ENCODE measurements at regions not wholly inside any gene's neighbourhood (a gene's known extent, or its start where the extent isn't known, plus 50 kb on each side); places are given as distances from the start of the nearest gene placed in this dataset.

- Histone ChIP-seq H3K36me3 (no peaks in the 10 kb centered on the region), H3K4me3 (no peak overlapping the region), H3K9me3 (no peaks in the 10 kb centered on the region), H3K27me3 (no peaks in the 10 kb centered on the region), H3K27ac (no peak overlapping the region), H3K4me1 (no peaks in the 10 kb centered on the region)
- DNase-seq = no peak
- TF ChIP-seq EP300 (IDR thresholded peaks at IDR 0.05) (no peak), POLR2AphosphoS5 (IDR thresholded peaks at IDR 0.05) (no peak), POLR2A (IDR thresholded peaks at IDR 0.05) (no peak), CTCF (IDR thresholded peaks at IDR 0.05) (no peak)
- no peak for ATAC-seq (ENCODE audit: low FRiP score in 2 of 2)
Observed at GRCh38 chr3:109882144-109882543, 544.8 kb upstream of the DPPA4 start.

GRCh38 chr3:109887293-109887692 lies 549.9 kb upstream of the DPPA4 start:
- no peak overlapping the region for H3K27ac ChIP-seq
- H3K27me3 ChIP-seq = no peaks in the 10 kb centered on the region
- no peaks in the 10 kb centered on the region for H3K4me1 ChIP-seq
- ATAC-seq (ENCODE audit: low FRiP score in 2 of 2) (no peak), DNase-seq (no peak)
- TF ChIP-seq POLR2A (IDR thresholded peaks at IDR 0.05) = no peak
- TF ChIP-seq CTCF (IDR thresholded peaks at IDR 0.05) = no peak
- TF ChIP-seq POLR2AphosphoS5 (IDR thresholded peaks at IDR 0.05) = no peak
- TF ChIP-seq EP300 (IDR thresholded peaks at IDR 0.05) = no peak
- H3K36me3 ChIP-seq = no peaks in the 10 kb centered on the region
- H3K4me3 ChIP-seq = no peak overlapping the region
- WGBS, 2 donors = 100% methylated on average over 2 of the region's 2 CpGs
- peaks cover 0 to 5% (median 1%) of the 10 kb centered on the region in 4 donors for H3K9me3 ChIP-seq

GRCh38 chr3:109888026-109888425 lies 550.7 kb upstream of the DPPA4 start:
- no peak for TF ChIP-seq POLR2A (IDR thresholded peaks at IDR 0.05)
- TF ChIP-seq EP300 (IDR thresholded peaks at IDR 0.05) = no peak
- no peak for TF ChIP-seq CTCF (IDR thresholded peaks at IDR 0.05)
- TF ChIP-seq POLR2AphosphoS5 (IDR thresholded peaks at IDR 0.05) = no peak
- H3K27me3 ChIP-seq = no peaks in the 10 kb centered on the region
- DNase-seq = no peak
- ATAC-seq (ENCODE audit: low FRiP score in 2 of 2) = no peak
- H3K4me1 ChIP-seq = no peaks in the 10 kb centered on the region
- no peak overlapping the region for H3K27ac ChIP-seq
- H3K9me3 ChIP-seq = peaks cover 0 to 5% (median 1%) of the 10 kb centered on the region in 4 donors
- H3K4me3 ChIP-seq = no peak overlapping the region
- H3K36me3 ChIP-seq = no peaks in the 10 kb centered on the region

GRCh38 chr3:109897734-109898133 lies 560.4 kb upstream of the DPPA4 start:
- Histone ChIP-seq H3K27me3 (no peaks in the 10 kb centered on the region), H3K4me1 (no peaks in the 10 kb centered on the region), H3K4me3 (no peak overlapping the region), H3K36me3 (no peaks in the 10 kb centered on the region), H3K27ac (no peak overlapping the region), H3K9me3 (peaks cover 0 to 4% (median 0%) of the 10 kb centered on the region in 4 donors)
- no peak for DNase-seq
- no peak for ATAC-seq (ENCODE audit: low FRiP score in 2 of 2)
- TF ChIP-seq EP300 (IDR thresholded peaks at IDR 0.05) (no peak), POLR2A (IDR thresholded peaks at IDR 0.05) (no peak), POLR2AphosphoS5 (IDR thresholded peaks at IDR 0.05) (no peak), CTCF (IDR thresholded peaks at IDR 0.05) (no peak)
- WGBS, 2 donors = 26 to 65% methylated on average over 1 of the region's 1 CpG

- Histone ChIP-seq H3K27me3 (no peaks in the 10 kb centered on the region), H3K4me3 (no peak overlapping the region), H3K9me3 (no peaks in the 10 kb centered on the region), H3K4me1 (no peaks in the 10 kb centered on the region), H3K36me3 (no peaks in the 10 kb centered on the region), H3K27ac (no peak overlapping the region)
- no peak for ATAC-seq (ENCODE audit: low FRiP score in 2 of 2)
- no peak for TF ChIP-seq POLR2AphosphoS5 (IDR thresholded peaks at IDR 0.05)
- TF ChIP-seq CTCF (IDR thresholded peaks at IDR 0.05) = no peak
- no peak for TF ChIP-seq EP300 (IDR thresholded peaks at IDR 0.05)
- no peak for TF ChIP-seq POLR2A (IDR thresholded peaks at IDR 0.05)
- WGBS, 2 donors = 74 to 79% methylated on average over 2 of the region's 2 CpGs
- DNase-seq = no peak
Observed at GRCh38 chr3:109899925-109900324, 562.6 kb upstream of the DPPA4 start.
